GM18861 (cell line): ENCODE measurements at regions not wholly inside any gene's neighbourhood (a gene's known extent, or its start where the extent isn't known, plus 50 kb on each side); places are given as distances from the start of the nearest gene placed in this dataset.
"Not testable (repeated sequence)": the region's sequence is repeated elsewhere in the genome, so short reads cannot be mapped to it uniquely, and the experiment has no call there.

Experiments
- ATAC-seq: cut with Tn5 transposase; IDR thresholded peaks from one replicate; pipeline ENCODE4 v1.9.1; 2021; ENCODE audit not compliant: unreplicated experiment

- no peak for ATAC-seq
Observed at GRCh38 chr20:12717061-12717460, 291.7 kb upstream of the SPTLC3 start.

GRCh38 chr20:12718619-12719018 is 290.2 kb upstream of the SPTLC3 start:
- ATAC-seq, result no peak

- ATAC-seq, result no peak
Observed at GRCh38 chr20:12721636-12722035, 287.1 kb upstream of the SPTLC3 start.

GRCh38 chr20:12722091-12722490 is 286.7 kb upstream of the SPTLC3 start:
- no peak for ATAC-seq

GRCh38 chr20:12723811-12724210 is 285.0 kb upstream of the SPTLC3 start:
- ATAC-seq, result no peak

- no peak for ATAC-seq
Observed at GRCh38 chr20:12728782-12729181, 280.0 kb upstream of the SPTLC3 start.

- ATAC-seq, result no peak
Observed at GRCh38 chr20:12729326-12729725, 279.4 kb upstream of the SPTLC3 start.

GRCh38 chr20:12733811-12734210 is 275.0 kb upstream of the SPTLC3 start:
- no peak for ATAC-seq

- ATAC-seq, result no peak
Observed at GRCh38 chr20:12737497-12737896, 271.3 kb upstream of the SPTLC3 start.

- no peak for ATAC-seq
Observed at GRCh38 chr20:12737900-12738299, 270.9 kb upstream of the SPTLC3 start.

- ATAC-seq, result no peak
Observed at GRCh38 chr20:12740647-12741046, 268.1 kb upstream of the SPTLC3 start.

- ATAC-seq, result no peak
Observed at GRCh38 chr20:12744037-12744436, 264.7 kb upstream of the SPTLC3 start.

- no peak for ATAC-seq
Observed at GRCh38 chr20:12748359-12748994, 260.3 kb upstream of the SPTLC3 start.

GRCh38 chr20:12750221-12750620 is 258.6 kb upstream of the SPTLC3 start:
- no peak for ATAC-seq

- ATAC-seq, result not testable (repeated sequence)
Observed at GRCh38 chr20:12752900-12753693, 255.7 kb upstream of the SPTLC3 start.

- not testable (repeated sequence) for ATAC-seq
Observed at GRCh38 chr20:12753742-12754141, 255.0 kb upstream of the SPTLC3 start.

- ATAC-seq, result not testable (repeated sequence)
Observed at GRCh38 chr20:12759493-12759892, 249.3 kb upstream of the SPTLC3 start.

- ATAC-seq, result no peak
Observed at GRCh38 chr20:12762725-12763124, 246.0 kb upstream of the SPTLC3 start.

GRCh38 chr20:12763406-12763805 is 245.4 kb upstream of the SPTLC3 start:
- ATAC-seq, result no peak

GRCh38 chr20:12764053-12764452 is 244.7 kb upstream of the SPTLC3 start:
- ATAC-seq, result no peak

- no peak for ATAC-seq
Observed at GRCh38 chr20:12764851-12765250, 243.9 kb upstream of the SPTLC3 start.

- no peak for ATAC-seq
Observed at GRCh38 chr20:12773936-12774335, 234.8 kb upstream of the SPTLC3 start.

- ATAC-seq, result no peak
Observed at GRCh38 chr20:12775041-12775440, 233.7 kb upstream of the SPTLC3 start.
